Glomerular visceral epithelial cell (primary cell): ENCODE measurements at regions not wholly inside any gene's neighbourhood (a gene's known extent, or its start where the extent isn't known, plus 50 kb on each side); places are given as distances from the start of the nearest gene placed in this dataset.

Source experiments
- DNase-seq: peaks from one replicate; pipeline ENCODE4 v3.0.0-alpha.2; 2016; ENCODE audit errors: extremely low spot score

DNA sequence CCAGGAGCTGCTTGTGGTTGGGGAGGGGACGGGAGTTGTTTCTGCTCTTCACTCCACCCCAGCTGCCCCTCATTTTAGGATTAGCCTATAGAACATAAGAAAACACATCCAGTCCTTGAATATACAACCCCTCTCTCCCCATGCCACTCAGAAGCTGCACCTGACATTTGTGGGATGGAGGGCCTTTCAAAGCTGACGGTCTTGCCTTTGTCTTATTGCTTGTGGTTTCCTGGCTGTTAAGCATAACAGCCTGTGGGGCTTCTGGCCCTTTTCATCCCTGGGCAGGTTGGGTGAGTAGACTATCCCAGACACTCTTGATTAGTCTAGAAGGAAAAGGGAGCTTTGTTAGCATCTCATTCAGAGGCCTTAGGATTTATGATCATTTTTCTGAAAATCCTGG lies 407.6 kb upstream of the BOD1L1 start:
- DNase-seq, result no peak

DNA sequence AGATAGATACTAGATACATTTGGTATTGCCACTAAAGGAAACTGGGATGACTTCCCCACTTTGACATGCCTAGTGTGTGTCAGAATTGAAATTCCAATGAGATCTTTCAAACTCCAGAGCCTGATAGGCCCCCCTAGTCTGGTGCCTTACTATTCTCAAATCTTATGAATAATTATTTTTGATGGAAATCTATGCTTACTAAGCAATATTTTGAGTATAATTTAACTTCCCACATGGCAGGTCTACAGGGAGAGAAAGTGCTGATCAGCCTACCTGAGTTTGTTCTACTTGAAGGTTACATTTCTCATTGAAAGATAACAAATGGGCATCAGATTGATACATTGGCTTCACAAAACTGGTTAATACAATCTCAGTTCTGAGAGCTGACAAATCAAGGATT lies 415.7 kb upstream of the BOD1L1 start:
- no peak for DNase-seq

DNA sequence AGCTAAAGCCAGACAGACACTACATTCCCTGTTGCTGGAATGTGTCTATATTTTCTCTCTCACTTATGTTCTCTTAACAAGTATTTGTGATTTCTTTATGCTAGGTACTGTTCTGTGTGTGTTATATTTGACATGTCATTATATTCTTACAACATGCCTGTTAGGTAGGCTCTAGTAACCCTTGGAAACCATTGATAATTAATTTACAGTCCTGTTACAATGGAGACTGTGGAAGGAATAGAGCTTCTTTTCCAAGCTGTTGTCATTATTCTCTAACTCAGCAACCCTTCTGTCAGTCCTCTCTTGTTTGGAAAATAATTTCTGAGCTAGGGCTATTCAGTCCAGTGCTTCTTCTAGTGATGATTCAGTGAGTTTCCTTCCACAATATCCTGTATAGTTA lies 419.1 kb upstream of the BOD1L1 start:
- DNase-seq, result no peak

DNA sequence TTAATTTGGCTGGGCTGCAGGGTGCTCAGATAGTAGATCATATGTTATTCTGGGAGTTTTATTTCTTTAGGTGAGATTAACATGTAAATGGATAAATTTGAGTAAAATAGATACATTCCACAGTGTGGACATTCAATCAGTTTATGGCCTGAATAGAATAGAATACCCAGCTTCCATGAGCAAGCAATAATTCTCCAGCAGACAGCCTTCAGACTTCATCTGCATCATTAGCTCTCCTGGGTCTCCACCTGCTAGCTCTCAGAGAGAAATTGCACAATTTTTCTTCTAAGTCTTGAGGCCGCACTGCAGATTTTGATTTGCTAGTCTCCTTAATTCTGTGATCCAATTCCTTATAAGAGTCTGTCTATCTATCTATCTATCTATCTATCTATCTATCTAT lies 420.3 kb upstream of the BOD1L1 start:
- no peak for DNase-seq

DNA sequence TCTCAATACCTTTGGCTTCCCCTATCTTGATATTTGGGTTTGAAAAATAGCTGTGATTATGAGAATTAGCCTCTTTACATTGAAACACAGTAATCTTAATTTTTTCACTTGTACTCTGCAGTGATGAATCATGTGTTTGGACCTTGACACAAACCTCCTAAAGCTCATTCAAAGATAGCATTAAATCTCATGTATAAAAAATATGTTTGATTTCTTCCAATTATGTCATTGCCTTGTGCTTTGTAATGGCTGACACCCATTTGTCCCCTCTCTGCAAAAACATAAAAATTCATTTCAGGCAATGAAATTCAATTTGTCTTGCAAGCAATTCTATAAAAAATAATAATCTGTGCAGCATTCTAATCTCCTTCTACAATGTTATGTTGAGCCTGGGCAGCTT lies 422.4 kb upstream of the BOD1L1 start:
- no peak for DNase-seq

DNA sequence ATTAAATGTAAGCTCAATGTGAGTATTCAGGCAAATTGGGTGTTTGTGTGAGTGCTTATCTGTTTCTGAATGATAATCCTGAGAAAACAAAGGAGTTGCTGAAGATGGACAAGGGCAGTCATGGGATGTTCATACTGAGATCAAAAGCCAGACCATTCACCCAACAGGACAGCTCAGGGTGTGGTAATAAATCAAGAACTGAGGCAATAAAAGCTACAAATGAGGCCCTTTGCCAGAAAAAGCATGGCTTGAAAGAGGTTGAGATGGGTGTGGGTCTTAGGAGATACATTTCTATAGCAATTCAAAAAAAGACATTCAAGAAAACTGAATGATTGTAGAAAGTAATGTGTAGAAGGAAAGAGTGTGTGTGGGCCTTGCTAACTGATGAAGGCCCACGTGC lies 425.8 kb upstream of the BOD1L1 start:
- DNase-seq, result no peak

DNA sequence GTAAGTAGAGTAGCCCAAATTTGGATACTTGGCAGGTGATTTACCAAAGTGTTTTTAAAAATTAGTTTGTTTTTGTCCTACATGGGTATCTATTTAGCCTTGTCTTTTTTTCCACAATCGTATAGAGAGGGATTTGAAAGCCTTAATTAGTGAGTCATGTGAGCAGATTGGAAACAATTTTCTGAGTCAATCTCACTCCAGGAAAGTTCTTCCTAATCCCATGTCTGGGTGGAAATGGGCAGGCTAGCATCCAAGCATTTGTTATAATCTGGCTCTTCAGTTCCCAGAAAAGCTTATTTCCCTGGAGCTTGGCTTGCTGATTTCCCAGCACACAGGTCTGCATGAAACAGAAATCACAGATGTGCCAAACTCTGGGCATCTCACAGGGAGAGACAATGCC lies 426.9 kb upstream of the BOD1L1 start:
- no peak for DNase-seq

DNA sequence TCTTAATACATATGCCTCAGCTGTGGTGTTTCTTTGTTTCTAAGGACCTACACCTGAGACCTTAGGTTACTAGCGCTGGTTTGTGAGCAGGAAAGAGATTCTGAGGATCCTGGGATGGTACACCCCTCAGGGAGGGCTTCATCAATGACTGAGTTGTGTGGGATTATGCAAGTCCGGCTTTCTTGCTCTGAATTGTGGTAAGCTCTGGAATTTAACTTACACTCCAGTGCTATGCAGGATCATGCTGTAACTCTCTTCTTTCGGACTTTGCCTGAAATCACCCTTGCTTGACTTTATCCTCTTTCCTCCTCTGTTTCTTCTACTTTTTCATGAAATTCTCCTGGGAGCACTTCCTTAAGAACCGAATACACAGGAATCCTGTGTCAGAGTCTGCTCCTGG lies 431.5 kb upstream of the BOD1L1 start:
- no peak for DNase-seq

DNA sequence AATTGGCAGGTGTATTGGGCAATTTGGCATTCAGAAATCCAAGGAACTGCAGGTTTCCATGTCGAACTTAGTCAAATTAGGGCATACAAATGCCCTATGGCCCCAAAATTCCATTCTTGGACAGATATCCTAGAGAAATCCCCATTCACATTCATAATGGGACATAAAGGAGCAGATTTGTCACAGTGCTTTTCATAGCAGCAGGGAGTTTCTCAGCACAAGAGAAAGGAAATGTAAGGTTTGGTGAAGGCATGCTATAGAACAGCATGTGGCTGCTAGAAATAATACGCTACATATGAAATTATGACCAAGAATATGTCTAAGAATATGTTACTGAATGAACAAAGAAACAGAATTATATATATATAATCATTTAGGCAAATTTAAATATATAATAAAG lies 437.5 kb upstream of the BOD1L1 start:
- DNase-seq, result no peak

DNA sequence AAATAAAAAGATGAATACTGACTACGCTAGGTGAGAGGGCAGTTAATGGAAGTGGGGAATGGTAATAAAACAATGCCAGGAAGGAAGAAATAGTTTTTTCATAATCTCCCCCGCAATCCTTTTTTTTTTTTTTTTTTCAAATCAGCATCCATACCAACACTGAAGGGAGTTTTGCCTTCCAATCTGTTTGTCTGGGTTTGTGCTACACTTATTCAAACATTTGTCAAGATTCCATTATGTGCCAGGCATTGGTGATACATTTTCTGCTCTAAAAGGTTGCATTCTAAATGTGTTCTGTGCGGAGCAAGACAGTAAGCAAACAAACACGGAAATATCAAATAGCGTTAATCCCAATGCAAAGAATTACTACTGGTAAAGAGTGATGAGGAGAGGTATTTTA lies 437.9 kb upstream of the BOD1L1 start:
- DNase-seq, result no peak

DNA sequence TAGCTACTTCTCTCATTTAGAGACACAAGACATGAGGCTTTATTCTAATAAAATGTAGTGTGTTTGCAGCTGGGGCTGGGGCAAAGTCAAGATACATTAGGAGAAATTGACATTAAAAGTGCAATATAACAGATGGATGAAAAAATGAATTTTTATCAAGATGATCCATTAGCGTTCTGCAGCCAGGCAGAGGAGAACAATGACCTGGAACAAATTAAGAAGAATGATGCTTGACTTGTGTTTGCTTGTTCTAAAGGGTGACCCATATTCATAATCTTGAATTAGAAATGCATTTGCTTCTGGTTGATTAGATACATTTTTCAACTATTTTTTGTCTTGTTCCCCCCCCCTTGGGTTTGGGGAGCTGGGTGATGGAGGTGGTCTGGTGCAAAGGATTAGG lies 439.5 kb upstream of the BOD1L1 start:
- no peak for DNase-seq

DNA sequence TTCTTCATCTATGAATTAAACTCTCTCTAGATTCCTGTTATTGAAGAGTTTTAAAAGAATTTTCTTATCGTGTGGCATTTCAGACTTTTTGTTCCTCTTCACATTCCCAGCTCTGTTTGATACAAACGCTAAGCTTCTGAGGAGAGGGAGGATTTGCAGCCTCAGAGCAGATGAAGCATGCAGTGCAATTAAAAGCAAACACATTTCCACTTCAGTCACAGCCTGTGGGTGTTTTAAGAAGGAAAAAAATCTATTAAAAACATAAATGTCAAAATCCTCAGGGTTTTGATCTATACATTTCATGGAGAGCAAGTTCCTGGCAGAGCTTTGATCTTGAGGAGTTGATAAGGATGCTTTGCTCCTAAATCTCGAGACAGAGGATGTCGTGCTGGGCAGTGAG lies 442.4 kb upstream of the BOD1L1 start:
- no peak for DNase-seq

DNA sequence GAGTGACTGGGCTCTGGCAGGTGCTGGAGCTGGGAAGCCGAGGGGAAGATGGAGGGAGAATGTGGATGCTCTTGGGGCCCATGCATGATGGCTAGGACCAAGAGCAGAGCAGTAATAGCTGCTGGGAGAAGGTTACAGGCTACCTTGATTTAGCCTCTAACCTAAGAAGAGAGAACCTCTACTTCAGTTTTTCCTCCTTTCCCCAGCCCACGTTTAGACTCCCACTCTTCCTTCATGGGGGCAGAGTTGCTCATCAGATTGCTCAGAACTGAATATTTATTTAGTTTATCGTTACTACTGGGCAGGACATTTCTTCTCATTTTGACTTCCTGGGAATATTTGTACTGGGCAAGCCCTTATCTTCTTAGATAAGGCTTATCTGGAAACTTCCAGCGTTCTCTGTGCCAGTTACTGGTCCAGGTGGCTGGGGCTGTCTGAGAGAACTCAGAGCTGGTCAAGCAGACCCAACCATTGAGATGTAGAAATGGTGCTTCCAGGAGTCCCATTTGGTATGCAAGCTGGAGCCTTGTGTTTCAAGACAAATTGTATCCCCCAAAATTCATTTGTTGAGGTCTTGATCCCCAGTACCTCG lies 442.9 kb upstream of the BOD1L1 start:
- DNase-seq, result no peak

DNA sequence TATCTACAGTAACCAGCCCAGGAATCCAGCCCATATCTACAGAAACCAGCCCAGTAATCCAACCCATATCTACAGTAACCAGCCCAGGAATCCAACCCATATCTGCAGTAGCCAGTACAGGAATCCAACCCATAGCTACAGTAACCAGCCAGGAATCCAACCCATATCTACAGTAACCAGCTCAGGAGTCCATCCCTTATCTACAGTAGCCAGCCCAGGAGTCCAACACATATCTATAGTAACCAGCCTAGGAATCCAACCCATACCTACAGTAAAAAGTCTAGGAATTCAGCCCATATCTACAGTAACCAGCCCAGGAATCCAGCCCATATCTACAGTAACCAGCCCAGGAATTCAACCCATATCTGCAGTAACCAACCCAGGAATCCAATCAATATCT lies 445.0 kb upstream of the BOD1L1 start:
- no peak for DNase-seq

DNA sequence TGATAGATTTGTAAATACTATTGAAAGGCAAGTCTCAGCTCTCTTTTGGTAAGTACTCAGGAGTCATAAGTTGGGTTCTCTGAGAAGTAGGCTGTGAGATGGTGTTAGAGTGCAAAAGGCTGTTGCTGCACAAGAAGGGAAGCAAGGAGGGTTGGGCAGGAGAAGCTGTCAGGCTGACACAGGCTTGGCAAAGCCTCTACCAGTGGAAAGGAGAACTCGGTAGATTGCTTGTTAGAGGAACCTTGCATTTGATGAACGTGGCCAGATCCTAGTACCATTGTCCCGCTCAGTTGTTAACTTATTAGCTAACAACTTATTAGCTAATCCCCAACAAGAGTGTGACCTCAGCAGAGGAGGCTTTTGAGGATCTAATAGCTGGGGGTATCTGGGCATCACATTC lies 449.3 kb upstream of the BOD1L1 start:
- no peak for DNase-seq

DNA sequence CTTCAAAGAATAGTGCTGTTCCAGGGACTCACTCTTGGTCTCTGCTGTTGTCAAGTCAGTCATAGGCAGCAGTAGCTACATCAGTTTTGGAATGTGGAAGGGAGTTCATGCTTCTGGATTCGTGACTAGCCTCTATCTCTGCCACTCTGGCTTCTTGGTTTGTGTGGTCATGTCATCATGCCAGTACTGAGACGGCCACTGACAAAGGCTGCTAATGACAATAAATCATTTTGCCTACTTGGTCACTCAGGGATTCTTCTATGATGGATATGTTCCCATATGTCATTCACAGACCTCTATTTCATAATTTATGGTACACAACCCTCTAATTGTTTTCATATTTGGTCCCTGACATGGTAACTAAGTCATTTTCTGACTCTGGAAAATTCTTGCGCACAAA lies 450.8 kb upstream of the BOD1L1 start:
- no peak for DNase-seq

DNA sequence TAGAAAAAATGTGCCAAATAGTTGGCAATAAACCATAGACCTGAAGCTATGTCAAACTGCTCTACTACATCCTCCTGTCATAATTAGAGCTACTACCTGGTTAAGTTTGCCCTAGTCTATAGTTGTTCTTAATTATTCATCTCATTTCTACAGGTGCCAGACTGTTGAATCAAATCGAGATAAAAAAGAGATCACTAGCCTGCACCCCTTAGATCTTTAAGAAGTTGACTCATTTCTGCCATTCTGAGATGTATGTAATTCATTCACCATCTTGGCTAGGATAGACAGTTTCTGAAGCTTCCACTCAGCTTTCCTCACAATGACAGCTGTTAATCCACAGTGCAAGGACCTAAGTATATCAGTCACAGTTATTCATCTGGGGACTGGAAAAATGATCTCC lies 452.1 kb upstream of the BOD1L1 start:
- DNase-seq, result no peak

DNA sequence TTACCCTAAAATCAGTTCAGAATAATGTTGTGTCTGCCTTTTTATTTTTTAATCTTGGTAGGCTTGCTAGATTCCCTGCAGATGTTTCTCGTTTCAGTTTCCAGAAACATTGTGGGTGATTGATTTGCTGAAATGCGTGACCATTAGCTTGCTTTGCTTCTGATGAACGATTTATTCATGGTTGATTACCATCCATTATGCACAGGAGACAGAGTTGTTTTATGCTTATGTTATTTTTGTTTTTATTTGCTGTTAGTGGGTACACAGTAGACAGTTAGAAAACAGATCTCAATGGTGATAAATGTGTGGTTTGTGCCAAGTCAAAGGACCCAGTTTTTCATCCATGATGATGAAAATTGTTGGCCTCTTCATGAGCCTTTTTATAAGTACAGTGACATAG lies 455.6 kb upstream of the BOD1L1 start:
- no peak for DNase-seq

DNA sequence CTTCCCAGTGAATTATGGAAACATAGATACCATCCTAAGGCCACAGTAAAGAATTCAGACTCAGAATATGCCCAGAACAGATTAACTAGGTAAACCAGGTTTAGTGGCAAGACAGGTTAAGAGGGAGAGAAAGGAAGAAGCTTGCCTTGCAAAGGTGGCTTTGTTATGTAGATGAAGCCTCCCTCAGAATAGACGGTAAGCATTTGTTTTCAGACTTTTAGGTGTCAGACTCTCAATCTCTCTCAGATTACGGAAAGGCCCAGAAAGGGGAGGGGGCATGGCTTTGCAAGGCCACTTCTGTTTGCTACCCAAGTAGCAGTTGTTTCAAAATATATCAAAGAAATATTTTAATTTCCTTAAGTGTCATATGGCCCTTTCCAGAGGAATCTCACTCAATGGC lies 457.1 kb upstream of the BOD1L1 start:
- no peak for DNase-seq

DNA sequence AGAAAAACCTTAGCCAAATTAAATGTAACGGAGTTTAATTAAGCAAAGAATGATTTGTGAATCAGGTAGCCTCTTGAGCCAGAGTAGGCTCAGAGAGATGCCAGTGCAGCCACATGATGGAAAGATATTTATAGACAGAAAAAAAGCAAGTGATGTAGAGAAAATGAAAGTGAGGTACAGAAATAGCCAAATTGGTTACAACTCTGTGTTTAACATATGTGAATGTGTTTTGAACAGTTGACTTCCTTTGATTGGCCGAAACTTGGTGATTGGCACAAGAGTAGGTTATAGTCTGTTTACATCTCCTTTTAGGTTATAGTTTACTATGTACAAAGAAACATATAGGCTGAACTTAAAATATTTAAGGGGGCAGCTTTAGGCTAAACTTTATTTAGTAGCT lies 459.9 kb upstream of the BOD1L1 start:
- DNase-seq, result no peak

DNA sequence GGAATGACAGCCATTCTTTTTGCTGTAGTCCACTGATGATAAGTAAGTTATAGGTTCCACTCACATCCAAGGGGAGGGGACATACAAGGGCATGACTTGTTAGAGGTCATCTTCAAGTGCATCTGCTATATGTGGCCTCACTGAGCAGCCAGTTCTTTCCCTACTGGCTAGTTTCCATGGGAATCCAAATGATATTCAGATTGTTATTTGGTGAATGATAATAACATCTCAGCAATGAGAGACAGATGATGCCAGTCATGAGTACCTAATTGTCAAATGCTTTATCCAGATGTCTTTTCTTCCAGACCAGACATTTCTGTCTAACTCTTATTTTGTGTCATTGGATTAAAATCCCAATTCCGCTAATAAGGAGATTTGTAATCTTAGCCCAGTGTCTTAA lies 460.4 kb upstream of the BOD1L1 start:
- no peak for DNase-seq

DNA sequence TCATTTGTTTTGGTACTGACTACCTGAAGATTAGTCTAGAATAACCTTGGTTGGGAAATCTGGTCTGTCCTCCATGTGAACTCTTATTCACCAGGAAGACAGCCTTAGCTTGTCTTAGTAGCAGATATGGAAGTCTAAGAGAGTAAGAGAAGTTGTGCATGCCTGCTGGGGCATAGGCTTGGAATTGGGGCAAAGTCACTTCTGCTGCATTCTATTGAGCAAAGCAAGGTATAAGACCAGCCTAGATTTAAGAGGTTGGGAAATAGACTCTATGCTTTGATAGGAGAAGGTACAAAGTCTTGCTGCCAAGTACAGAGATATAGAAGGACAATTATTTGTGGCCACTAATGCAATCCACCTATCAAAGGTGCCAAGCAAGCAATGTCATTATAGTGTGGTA lies 464.0 kb upstream of the BOD1L1 start:
- no peak for DNase-seq

DNA sequence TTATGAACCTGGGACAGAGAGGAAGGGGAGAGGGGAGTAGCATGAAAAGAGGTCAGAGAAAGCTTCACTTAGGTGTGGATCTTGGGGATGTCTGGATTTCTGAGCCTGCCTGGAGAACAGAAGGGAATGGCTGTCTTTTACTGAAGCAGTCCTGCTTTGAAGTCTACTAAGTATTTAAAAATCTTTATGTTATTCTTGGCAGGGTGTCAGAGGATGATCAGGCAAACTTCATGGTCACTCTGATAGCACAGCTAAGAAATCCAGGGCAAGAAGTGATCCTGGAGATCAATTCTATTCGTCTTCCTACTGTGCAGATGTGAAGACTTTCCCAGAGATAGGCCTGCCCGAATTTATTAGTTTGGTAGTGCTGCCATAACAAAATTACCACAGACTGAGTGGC lies 464.4 kb upstream of the BOD1L1 start:
- no peak for DNase-seq

DNA sequence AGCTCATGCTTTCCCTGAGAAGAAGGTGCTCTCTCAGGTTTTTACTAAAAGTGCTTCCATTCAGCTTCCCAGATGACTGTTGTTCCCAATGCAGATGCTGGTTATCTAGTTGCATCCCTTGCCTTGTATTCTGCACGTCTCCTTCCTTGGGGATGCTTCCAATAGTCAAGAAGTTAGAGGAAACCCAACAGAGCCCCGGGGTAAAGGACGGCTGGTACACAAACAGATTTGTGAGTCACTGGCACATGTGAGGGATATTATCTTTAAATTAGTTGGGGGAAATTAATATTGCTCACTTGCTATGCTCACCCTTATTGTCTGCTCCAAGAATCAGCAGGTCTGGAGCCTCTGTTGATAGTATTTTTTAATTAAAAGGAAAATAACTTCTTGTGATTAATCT lies 465.2 kb upstream of the BOD1L1 start:
- DNase-seq, result no peak

DNA sequence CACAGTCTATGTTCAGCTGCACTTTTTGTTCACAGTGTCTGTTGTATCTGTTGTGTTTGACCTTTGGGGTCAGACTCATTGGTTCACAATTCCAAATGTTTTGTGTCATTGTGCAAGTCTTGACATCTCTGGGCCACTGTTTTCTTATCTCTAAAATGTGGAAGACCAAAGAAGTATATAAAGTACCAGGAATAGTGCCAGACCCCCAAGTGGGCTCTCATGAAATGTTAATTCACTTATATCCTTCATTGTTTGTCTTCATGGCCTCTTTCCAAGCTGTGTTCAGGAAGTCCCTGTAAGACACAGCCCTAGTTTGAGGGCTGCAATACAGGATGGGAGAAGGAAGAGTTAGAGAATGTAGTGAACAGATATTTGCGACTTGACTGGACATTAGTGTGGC lies 468.3 kb upstream of the BOD1L1 start:
- DNase-seq, result no peak
